ENCODE measurements at regions not wholly inside any gene's neighbourhood (a gene's known extent, or its start where the extent isn't known, plus 50 kb on each side); places are given as distances from the start of the nearest gene placed in this dataset.
"Not testable (repeated sequence)": the region's sequence is repeated elsewhere in the genome, so short reads cannot be mapped to it uniquely, and the experiment has no call there.

DNA sequence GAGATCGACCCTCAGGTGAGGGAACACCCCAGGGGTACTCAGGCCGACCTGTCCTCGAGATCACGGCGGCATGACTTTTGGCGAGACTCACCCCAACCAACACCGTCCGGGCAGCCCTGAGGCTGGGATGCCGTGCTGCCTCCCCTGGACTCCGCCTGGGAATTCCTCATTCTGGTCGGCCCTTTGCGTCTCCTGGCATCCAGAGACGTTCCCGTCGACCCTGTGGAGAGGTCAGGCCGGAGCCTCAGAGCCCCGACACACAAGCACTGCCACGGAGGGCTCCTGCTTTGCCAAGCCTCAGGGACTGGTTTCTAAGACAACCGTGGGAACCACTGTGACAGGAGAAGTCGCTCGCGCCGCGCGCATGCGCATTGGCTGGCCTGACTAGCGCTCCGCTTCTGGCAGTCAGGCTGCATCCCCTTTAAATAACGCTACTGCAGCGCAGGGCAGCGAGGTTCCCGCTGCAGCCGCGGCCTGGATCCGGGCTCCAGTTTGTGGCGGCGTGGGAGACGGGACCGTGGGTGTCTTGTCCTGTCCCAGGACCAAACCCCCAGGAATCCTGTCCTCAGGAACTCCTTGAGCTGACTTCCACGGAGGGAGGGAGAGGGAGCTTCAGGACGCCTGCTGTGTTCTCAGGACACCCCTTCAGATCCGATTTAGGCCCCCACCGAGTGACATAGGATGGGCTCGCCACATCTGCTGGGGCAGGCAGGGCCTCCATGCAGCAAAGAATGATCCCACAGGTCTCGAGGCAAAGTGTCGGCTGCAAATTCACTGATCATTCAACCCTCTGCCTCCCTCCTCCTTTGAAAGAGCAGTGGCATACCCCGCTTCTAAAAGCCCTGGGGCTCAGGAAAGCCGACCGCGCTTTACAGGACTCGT is 163.2 kb upstream of the ZNF337 start:
- Histone ChIP-seq H3K4me1 (ENCODE audit: control insufficient read depth in 5 of 5, insufficient read depth in 5 of 5, low read length in 5 of 5) (peaks cover 0 to 32% (median 4%) of the 10 kb centered on the region in 5 donors), H3K36me3 (ENCODE audit: control insufficient read depth in 4 of 4, insufficient read depth in 4 of 4, low read length in 4 of 4) (no peaks in the 10 kb centered on the region), H3K27ac (ENCODE audit: low read depth in 1 of 2, low read length in 1 of 2) (no peak overlapping the region), H3K4me3 (peak overlapping the region; percentile 10), H3K9ac (ENCODE audit: insufficient read depth in 1 of 2, low read length in 2 of 2) (no peak overlapping the region), H3K9me3 (ENCODE audit: control insufficient read depth in 4 of 4, insufficient read depth in 3 of 4, low read length in 3 of 4) (peaks cover 0 to 5% (median 0%) of the 10 kb centered on the region in 4 donors), H3K27me3 (ENCODE audit: control insufficient read depth in 3 of 3, insufficient read depth in 3 of 3, low read length in 2 of 3) (peaks cover 3 to 38% (median 33%) of the 10 kb centered on the region in 3 donors)
- ATAC-seq (ENCODE audit: insufficient read depth, low FRiP score) (no peak), DNase-seq (peak; percentile 70 to 76 (median 76))
- TF ChIP-seq, protein P1, sequence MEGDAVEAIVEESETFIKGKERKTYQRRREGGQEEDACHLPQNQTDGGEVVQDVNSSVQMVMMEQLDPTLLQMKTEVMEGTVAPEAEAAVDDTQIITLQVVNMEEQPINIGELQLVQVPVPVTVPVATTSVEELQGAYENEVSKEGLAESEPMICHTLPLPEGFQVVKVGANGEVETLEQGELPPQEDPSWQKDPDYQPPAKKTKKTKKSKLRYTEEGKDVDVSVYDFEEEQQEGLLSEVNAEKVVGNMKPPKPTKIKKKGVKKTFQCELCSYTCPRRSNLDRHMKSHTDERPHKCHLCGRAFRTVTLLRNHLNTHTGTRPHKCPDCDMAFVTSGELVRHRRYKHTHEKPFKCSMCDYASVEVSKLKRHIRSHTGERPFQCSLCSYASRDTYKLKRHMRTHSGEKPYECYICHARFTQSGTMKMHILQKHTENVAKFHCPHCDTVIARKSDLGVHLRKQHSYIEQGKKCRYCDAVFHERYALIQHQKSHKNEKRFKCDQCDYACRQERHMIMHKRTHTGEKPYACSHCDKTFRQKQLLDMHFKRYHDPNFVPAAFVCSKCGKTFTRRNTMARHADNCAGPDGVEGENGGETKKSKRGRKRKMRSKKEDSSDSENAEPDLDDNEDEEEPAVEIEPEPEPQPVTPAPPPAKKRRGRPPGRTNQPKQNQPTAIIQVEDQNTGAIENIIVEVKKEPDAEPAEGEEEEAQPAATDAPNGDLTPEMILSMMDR (IDR thresholded peaks at IDR 0.05; ENCODE audit: control extremely low read depth, extremely low read depth): no peak
- 14 to 22% methylated on average over 50 to 51 of the region's 51 CpGs for WGBS, 2 donors

DNA sequence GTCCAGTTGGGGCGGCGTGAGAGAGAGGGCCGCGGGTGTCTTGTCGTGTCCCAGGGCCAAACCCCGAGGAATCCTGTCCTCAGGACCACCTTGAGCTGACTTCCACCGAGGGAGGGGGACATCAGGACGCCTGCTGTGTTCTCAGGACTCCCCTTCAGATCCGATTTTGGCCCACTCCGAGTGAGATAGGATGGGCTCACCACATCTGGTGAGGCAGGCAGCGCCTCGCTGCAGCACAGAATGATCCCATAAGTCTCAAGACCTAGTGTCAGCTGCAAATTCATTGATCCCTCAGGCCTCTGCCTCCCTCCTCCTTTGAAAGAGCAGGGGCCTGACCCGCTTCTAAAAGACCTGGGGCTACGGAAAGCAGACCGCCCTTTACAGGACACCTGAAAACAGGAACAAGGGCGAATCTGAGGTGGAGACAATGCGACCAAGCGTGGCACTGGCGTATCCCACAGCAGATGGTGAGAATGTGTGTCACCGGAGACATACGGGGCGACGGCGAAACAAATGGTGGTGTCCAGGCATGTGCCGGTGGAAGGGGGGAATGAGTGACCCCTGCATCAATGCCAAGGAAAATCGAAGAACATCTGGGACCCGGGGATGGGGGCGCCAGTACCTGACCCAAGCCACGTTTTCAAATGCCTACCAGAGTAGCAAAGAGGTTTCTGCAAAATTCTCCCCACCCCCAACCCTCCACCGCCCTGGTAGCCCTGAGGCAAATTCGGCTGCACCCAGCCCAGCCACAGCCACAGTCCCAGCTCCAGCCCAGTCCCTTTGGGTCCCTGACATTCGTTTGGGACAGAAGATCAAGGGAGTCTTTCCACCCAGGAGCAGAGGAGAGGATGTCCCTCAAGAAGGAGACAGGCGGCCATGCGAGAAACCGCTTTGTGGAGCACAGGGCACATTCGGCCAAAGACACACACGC is 162.1 kb upstream of the ZNF337 start:
- ATAC-seq (ENCODE audit: insufficient read depth, low FRiP score): no peak
- Histone ChIP-seq H3K27ac (ENCODE audit: low read depth in 1 of 2, low read length in 1 of 2) (no peak overlapping the region), H3K4me1 (ENCODE audit: control insufficient read depth in 5 of 5, insufficient read depth in 5 of 5, low read length in 5 of 5) (peaks cover 0 to 32% (median 4%) of the 10 kb centered on the region in 5 donors), H3K27me3 (ENCODE audit: control insufficient read depth in 3 of 3, insufficient read depth in 3 of 3, low read length in 2 of 3) (peaks cover 3 to 35% (median 27%) of the 10 kb centered on the region in 3 donors), H3K36me3 (ENCODE audit: control insufficient read depth in 4 of 4, insufficient read depth in 4 of 4, low read length in 4 of 4) (no peaks in the 10 kb centered on the region), H3K9ac (ENCODE audit: insufficient read depth in 1 of 2, low read length in 2 of 2) (no peak overlapping the region), H3K9me3 (ENCODE audit: control insufficient read depth in 4 of 4, insufficient read depth in 3 of 4, low read length in 3 of 4) (peaks cover 0 to 5% (median 0%) of the 10 kb centered on the region in 4 donors), H3K4me3 (no peak overlapping the region)
- TF ChIP-seq, protein P1 (IDR thresholded peaks at IDR 0.05; ENCODE audit: control extremely low read depth, extremely low read depth): no peak
- WGBS, 2 donors: 45 to 53% methylated on average over 37 of the region's 37 CpGs
- DNase-seq: no peak

DNA sequence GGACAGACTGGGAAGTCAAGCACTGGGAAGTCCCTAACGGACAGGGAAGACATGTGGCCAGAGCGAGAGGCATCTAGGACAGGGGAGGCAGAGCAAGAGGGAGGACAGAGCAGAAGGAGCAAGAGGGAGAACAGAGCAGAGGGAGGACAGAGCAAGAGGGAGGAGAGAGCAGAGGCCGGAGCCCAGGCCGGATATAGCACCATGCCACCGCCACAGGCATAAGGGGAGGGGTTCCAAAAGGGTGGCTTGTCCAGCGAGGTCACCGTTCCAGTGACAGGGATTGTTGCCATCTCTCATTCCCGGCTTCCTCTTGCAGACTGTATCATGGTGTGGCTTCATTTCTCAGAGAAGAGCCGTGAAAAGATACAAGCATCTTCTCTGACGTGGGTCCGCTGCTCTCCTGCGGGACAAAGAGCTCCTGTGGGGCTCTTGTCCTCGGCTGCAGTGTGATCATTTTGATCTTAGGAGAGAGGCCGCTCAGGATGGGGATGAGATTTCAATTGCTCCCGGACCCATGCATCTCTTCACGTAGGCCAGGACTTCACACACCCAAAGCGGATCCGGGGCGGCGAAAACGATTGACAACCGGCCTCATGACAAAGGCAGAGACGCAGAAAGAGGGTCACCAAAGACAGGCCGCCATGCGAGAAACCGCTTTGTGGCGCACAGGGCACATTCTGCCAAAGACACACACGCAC is 160.6 kb upstream of the ZNF337 start:
- peaks cover 3 to 29% (median 21%) of the 10 kb centered on the region in 3 donors for H3K27me3 ChIP-seq (ENCODE audit: control insufficient read depth in 3 of 3, insufficient read depth in 3 of 3, low read length in 2 of 3)
- not testable (repeated sequence) for DNase-seq; H3K9ac ChIP-seq (ENCODE audit: insufficient read depth in 1 of 2, low read length in 2 of 2); H3K36me3 ChIP-seq (ENCODE audit: control insufficient read depth in 4 of 4, insufficient read depth in 4 of 4, low read length in 4 of 4); ATAC-seq (ENCODE audit: insufficient read depth, low FRiP score); H3K9me3 ChIP-seq (ENCODE audit: control insufficient read depth in 4 of 4, insufficient read depth in 3 of 4, low read length in 3 of 4); H3K27ac ChIP-seq (ENCODE audit: low read depth in 1 of 2, low read length in 1 of 2); H3K4me3 ChIP-seq
- 87 to 95% methylated on average over 28 of the region's 28 CpGs for WGBS, 2 donors
- H3K4me1 ChIP-seq (ENCODE audit: control insufficient read depth in 5 of 5, insufficient read depth in 5 of 5, low read length in 5 of 5): peaks cover 0 to 22% (median 4%) of the 10 kb centered on the region in 5 donors
